Limb (tissue), 2 donors: ENCODE measurements at regions not wholly inside any gene's neighbourhood (a gene's known extent, or its start where the extent isn't known, plus 50 kb on each side); places are given as distances from the start of the nearest gene placed in this dataset.
"Not testable (repeated sequence)": the region's sequence is repeated elsewhere in the genome, so short reads cannot be mapped to it uniquely, and the experiment has no call there.

Experiments
- DNase-seq, 2 donors: peaks; one replicate each; pipeline ENCODE4 v3.0.0-alpha.2; 2016; ENCODE audit errors: extremely low spot score in 2 of 2

- no peak for DNase-seq
These were observed 71.6 kb downstream of the TFAP2A start for GRCh38 chr6:10343320-10343719.

- DNase-seq = no peak
These were observed 73.3 kb downstream of the TFAP2A start for GRCh38 chr6:10341605-10342004.

- no peak for DNase-seq
These were observed 76.7 kb downstream of the TFAP2A start for GRCh38 chr6:10338151-10338550.

- DNase-seq = not testable (repeated sequence)
These were observed 77.5 kb downstream of the TFAP2A start for GRCh38 chr6:10337376-10337775.

GRCh38 chr6:10332111-10332510, 82.8 kb downstream of the TFAP2A start:
- DNase-seq = no peak

- DNase-seq = no peak
These were observed 83.4 kb downstream of the TFAP2A start for GRCh38 chr6:10331334-10331968.

GRCh38 chr6:10330515-10330914, 84.4 kb downstream of the TFAP2A start:
- no peak for DNase-seq

GRCh38 chr6:10323018-10323417, 91.9 kb downstream of the TFAP2A start:
- DNase-seq = no peak

- no peak for DNase-seq
These were observed 94.6 kb downstream of the TFAP2A start for GRCh38 chr6:10320291-10320690.

- DNase-seq = no peak
These were observed 98.5 kb downstream of the TFAP2A start for GRCh38 chr6:10316373-10316721.

GRCh38 chr6:10315658-10316372, 99.1 kb downstream of the TFAP2A start:
- DNase-seq = no peak

- DNase-seq = no peak
These were observed 99.8 kb downstream of the TFAP2A start for GRCh38 chr6:10315034-10315433.

GRCh38 chr6:10314163-10314955, 100.5 kb downstream of the TFAP2A start:
- DNase-seq = no peak

- DNase-seq = no peak
These were observed 101.1 kb downstream of the TFAP2A start for GRCh38 chr6:10313799-10314162.

GRCh38 chr6:10312445-10312844, 102.4 kb downstream of the TFAP2A start:
- DNase-seq = no peak

- DNase-seq = not testable (repeated sequence)
These were observed 103.1 kb downstream of the TFAP2A start for GRCh38 chr6:10311546-10312405.

- DNase-seq = no peak
These were observed 104.0 kb downstream of the TFAP2A start for GRCh38 chr6:10310826-10311225.

- DNase-seq = no peak
These were observed 104.6 kb downstream of the TFAP2A start for GRCh38 chr6:10310330-10310653.

- no peak for DNase-seq
These were observed 105.2 kb downstream of the TFAP2A start for GRCh38 chr6:10309457-10310329.

GRCh38 chr6:10307476-10307875, 107.4 kb downstream of the TFAP2A start:
- DNase-seq = no peak

GRCh38 chr6:10307028-10307427, 107.8 kb downstream of the TFAP2A start:
- no peak for DNase-seq
